ENCODE measurements at regions not wholly inside any gene's neighbourhood (a gene's known extent, or its start where the extent isn't known, plus 50 kb on each side); places are given as distances from the start of the nearest gene placed in this dataset.

- H3K4me3 Mint-ChIP-seq (ENCODE audit: low read depth): no peak overlapping the region
- H3K27ac Mint-ChIP-seq: no peak overlapping the region
- peaks cover 3% of the 10 kb centered on the region for H3K9me3 Mint-ChIP-seq (ENCODE audit: low read depth)
- DNase-seq (ENCODE audit: low spot score, unreplicated experiment): no peak
- H3K4me1 Mint-ChIP-seq (ENCODE audit: low read depth): peaks cover 3% of the 10 kb centered on the region
- TF ChIP-seq, protein P1, sequence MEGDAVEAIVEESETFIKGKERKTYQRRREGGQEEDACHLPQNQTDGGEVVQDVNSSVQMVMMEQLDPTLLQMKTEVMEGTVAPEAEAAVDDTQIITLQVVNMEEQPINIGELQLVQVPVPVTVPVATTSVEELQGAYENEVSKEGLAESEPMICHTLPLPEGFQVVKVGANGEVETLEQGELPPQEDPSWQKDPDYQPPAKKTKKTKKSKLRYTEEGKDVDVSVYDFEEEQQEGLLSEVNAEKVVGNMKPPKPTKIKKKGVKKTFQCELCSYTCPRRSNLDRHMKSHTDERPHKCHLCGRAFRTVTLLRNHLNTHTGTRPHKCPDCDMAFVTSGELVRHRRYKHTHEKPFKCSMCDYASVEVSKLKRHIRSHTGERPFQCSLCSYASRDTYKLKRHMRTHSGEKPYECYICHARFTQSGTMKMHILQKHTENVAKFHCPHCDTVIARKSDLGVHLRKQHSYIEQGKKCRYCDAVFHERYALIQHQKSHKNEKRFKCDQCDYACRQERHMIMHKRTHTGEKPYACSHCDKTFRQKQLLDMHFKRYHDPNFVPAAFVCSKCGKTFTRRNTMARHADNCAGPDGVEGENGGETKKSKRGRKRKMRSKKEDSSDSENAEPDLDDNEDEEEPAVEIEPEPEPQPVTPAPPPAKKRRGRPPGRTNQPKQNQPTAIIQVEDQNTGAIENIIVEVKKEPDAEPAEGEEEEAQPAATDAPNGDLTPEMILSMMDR (IDR thresholded peaks at IDR 0.05; ENCODE audit: unreplicated experiment): no peak
- H3K27me3 Mint-ChIP-seq: no peaks in the 10 kb centered on the region
- H3K36me3 Mint-ChIP-seq (ENCODE audit: insufficient read depth): peaks cover 3% of the 10 kb centered on the region
Measured at GRCh38 chr13:73873940-73874830, 260.0 kb downstream of the KLF12 start.

- TF ChIP-seq, protein P1 (IDR thresholded peaks at IDR 0.05; ENCODE audit: unreplicated experiment): no peak
- H3K4me1 Mint-ChIP-seq (ENCODE audit: low read depth): peaks cover 3% of the 10 kb centered on the region
- H3K9me3 Mint-ChIP-seq (ENCODE audit: low read depth): no peaks in the 10 kb centered on the region
- no peak overlapping the region for H3K27ac Mint-ChIP-seq
- no peaks in the 10 kb centered on the region for H3K27me3 Mint-ChIP-seq
- no peak overlapping the region for H3K4me3 Mint-ChIP-seq (ENCODE audit: low read depth)
- no peaks in the 10 kb centered on the region for H3K36me3 Mint-ChIP-seq (ENCODE audit: insufficient read depth)
- DNase-seq (ENCODE audit: low spot score, unreplicated experiment): no peak
Measured at GRCh38 chr13:73872397-73872796, 261.8 kb downstream of the KLF12 start.

GRCh38 chr13:73870970-73871935 lies 263.0 kb downstream of the KLF12 start:
- Mint-ChIP-seq H3K9me3 (ENCODE audit: low read depth) (no peaks in the 10 kb centered on the region), H3K4me1 (ENCODE audit: low read depth) (peaks cover 3% of the 10 kb centered on the region), H3K27ac (no peak overlapping the region), H3K4me3 (ENCODE audit: low read depth) (no peak overlapping the region), H3K27me3 (no peaks in the 10 kb centered on the region), H3K36me3 (ENCODE audit: insufficient read depth) (no peaks in the 10 kb centered on the region)
- no peak for DNase-seq (ENCODE audit: low spot score, unreplicated experiment)
- TF ChIP-seq, protein P1 (IDR thresholded peaks at IDR 0.05; ENCODE audit: unreplicated experiment): no peak

DNA sequence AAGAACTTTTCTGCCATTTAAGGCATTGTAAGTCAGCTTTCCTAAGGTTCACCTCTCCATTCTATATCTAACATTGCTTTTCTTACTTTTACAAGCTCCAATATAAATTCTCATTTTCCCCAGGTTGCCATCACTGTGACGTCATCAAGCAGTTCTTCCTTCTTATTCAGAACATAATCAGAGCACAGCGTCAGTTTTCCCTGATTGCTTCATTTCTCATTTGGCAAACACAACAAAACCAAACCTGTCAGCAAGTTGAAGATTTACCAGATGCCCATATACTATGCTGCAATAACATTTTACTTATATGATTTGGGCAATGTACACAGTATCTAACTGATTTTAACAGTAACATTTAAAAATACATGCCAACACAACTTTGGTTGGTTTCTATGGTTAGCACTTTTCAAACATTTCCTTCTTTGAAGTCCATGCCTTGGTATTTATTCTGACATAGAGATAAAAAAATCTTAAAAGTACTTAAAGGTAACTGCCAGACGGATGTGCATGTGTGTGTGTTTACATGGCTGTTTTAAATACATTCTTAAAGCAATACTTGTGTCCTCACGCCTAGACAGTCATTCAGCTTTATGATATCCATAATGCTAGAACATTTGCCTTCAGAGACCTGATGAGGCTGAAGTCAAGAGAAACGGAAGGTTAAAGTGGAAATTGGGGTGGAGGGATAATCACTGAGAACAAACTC lies 264.0 kb downstream of the KLF12 start:
- no peaks in the 10 kb centered on the region for H3K27me3 Mint-ChIP-seq
- no peak for DNase-seq (ENCODE audit: low spot score, unreplicated experiment)
- H3K36me3 Mint-ChIP-seq (ENCODE audit: insufficient read depth): no peaks in the 10 kb centered on the region
- peaks cover 3% of the 10 kb centered on the region for H3K4me1 Mint-ChIP-seq (ENCODE audit: low read depth)
- no peak overlapping the region for H3K4me3 Mint-ChIP-seq (ENCODE audit: low read depth)
- H3K9me3 Mint-ChIP-seq (ENCODE audit: low read depth): no peaks in the 10 kb centered on the region
- TF ChIP-seq, protein P1 (IDR thresholded peaks at IDR 0.05; ENCODE audit: unreplicated experiment): no peak
- no peak overlapping the region for H3K27ac Mint-ChIP-seq

- Mint-ChIP-seq H3K27ac (no peak overlapping the region), H3K27me3 (no peaks in the 10 kb centered on the region), H3K4me3 (ENCODE audit: low read depth) (no peak overlapping the region), H3K4me1 (ENCODE audit: low read depth) (peaks cover 4% of the 10 kb centered on the region), H3K36me3 (ENCODE audit: insufficient read depth) (no peaks in the 10 kb centered on the region), H3K9me3 (ENCODE audit: low read depth) (no peaks in the 10 kb centered on the region)
- no peak for DNase-seq (ENCODE audit: low spot score, unreplicated experiment)
- TF ChIP-seq, protein P1 (IDR thresholded peaks at IDR 0.05; ENCODE audit: unreplicated experiment): no peak
Measured at GRCh38 chr13:73865027-73865426, 269.2 kb downstream of the KLF12 start.

Measured in progenitor cell of endocrine pancreas (in vitro differentiated cells).